ENCODE measurements at regions not wholly inside any gene's neighbourhood (a gene's known extent, or its start where the extent isn't known, plus 50 kb on each side); places are given as distances from the start of the nearest gene placed in this dataset.

DNA sequence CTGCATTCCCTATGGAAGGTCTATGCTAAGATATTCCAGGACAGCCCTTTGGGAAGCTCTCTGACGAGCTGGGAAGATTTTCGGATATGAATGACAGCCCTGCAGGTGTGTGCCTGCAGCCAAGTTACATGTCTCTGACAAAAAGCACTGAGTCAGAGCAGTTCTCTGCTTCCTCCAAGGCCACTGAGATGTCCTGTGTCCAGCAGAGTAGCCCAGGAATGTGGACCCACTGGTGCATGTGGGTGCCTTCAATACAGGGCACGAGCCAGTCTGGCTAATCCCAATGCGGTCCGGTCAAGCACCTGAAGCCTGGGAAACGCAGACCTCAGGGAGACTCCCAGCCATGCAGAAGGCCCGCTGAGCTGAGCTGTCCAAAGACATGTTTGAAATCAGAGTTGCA lies 565.7 kb downstream of the TCERG1L start:
- intact Hi-C loops (cut with DNase I) = no loop called here
- H3K27ac ChIP-seq = no peak overlapping the region
- peaks cover 0 to 18% (median 0%) of the 10 kb centered on the region in 9 donors for H3K27me3 ChIP-seq
- ATAC-seq (no peak), DNase-seq (no peak)
- no peaks in the 10 kb centered on the region for H3K4me1 ChIP-seq
- H3K36me3 ChIP-seq = no peaks in the 10 kb centered on the region
- no peaks in the 10 kb centered on the region for H3K9me3 ChIP-seq
- H3K4me3 ChIP-seq = no peak overlapping the region
- WGBS, 4 donors = 66 to 76% (median 75%) methylated on average over 5 to 7 of the region's 7 CpGs
- TF ChIP-seq, protein P1, sequence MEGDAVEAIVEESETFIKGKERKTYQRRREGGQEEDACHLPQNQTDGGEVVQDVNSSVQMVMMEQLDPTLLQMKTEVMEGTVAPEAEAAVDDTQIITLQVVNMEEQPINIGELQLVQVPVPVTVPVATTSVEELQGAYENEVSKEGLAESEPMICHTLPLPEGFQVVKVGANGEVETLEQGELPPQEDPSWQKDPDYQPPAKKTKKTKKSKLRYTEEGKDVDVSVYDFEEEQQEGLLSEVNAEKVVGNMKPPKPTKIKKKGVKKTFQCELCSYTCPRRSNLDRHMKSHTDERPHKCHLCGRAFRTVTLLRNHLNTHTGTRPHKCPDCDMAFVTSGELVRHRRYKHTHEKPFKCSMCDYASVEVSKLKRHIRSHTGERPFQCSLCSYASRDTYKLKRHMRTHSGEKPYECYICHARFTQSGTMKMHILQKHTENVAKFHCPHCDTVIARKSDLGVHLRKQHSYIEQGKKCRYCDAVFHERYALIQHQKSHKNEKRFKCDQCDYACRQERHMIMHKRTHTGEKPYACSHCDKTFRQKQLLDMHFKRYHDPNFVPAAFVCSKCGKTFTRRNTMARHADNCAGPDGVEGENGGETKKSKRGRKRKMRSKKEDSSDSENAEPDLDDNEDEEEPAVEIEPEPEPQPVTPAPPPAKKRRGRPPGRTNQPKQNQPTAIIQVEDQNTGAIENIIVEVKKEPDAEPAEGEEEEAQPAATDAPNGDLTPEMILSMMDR (IDR thresholded peaks at IDR 0.05) = no peak
- no peak for TF ChIP-seq POLR2A (IDR thresholded peaks at IDR 0.05)

DNA sequence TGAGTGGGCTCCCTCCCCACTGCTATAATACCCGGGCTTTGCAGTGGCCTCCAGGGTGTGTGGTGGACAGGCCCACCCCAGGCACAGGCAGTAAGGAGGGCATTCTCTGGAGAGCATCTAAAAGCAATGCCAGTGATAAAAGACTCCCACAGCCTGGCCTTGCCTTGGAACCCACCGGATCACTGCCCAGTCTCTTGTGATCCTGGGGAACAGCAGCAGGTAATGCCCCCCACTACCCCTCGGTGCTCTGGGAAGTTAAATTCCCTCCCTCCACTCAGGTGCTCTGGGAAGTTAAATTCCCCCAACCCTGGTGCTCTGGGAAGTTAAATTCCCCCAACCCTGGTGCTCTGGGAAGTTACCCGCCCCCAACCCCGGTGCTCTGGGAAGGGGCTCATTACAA lies 565.2 kb downstream of the TCERG1L start:
- TF ChIP-seq POLR2A (IDR thresholded peaks at IDR 0.05) = no peak
- TF ChIP-seq, protein P1 (IDR thresholded peaks at IDR 0.05) = no peak
- ATAC-seq (no peak), DNase-seq (no peak)
- Histone ChIP-seq H3K27me3 (peaks cover 0 to 18% (median 0%) of the 10 kb centered on the region in 9 donors), H3K9me3 (no peaks in the 10 kb centered on the region), H3K36me3 (no peaks in the 10 kb centered on the region), H3K27ac (no peak overlapping the region), H3K4me3 (no peak overlapping the region), H3K4me1 (no peaks in the 10 kb centered on the region)
- intact Hi-C loops (cut with DNase I) = no loop called here
- 60 to 78% (median 69%) methylated on average over 4 to 5 of the region's 5 CpGs for WGBS, 4 donors

- Histone ChIP-seq H3K4me1 (no peaks in the 10 kb centered on the region), H3K9me3 (no peaks in the 10 kb centered on the region), H3K27me3 (peaks cover 0 to 18% (median 0%) of the 10 kb centered on the region in 9 donors), H3K4me3 (no peak overlapping the region), H3K27ac (no peak overlapping the region), H3K36me3 (no peaks in the 10 kb centered on the region)
- intact Hi-C loops (cut with DNase I) = no loop called here
- DNase-seq (peak in 1 of 5 donors; percentile 3), ATAC-seq (no peak)
- WGBS, 4 donors = 60 to 68% (median 62%) methylated on average over 11 of the region's 11 CpGs
- TF ChIP-seq, protein P1 (IDR thresholded peaks at IDR 0.05) = no peak
- no peak for TF ChIP-seq POLR2A (IDR thresholded peaks at IDR 0.05)
Measured at GRCh38 chr10:130747356-130747755, 564.2 kb downstream of the TCERG1L start.

DNA sequence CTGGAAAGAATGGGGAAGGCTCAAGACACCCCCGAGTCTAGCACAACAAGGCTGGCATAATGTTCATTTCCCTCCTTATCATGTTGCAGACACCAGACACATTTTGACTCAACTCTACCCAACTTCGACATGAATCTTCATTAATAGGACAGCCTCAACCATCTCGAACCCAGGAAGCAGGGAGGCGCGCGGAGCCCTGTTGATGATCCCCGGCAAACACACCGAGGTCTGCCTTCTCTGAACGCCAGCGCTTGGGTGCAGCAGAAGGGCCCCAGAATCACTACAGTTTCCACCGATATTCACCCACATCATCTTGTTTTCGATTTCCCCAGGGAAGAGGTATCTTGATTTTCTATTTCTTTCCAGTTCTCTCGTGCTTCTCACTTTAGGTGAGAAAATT lies 563.6 kb downstream of the TCERG1L start:
- H3K9me3 ChIP-seq = no peaks in the 10 kb centered on the region
- ATAC-seq (no peak), DNase-seq (no peak)
- no peak overlapping the region for H3K4me3 ChIP-seq
- no peaks in the 10 kb centered on the region for H3K36me3 ChIP-seq
- intact Hi-C loops (cut with DNase I) = no loop called here
- WGBS, 4 donors = 88 to 91% (median 90%) methylated on average over 13 of the region's 13 CpGs
- H3K27ac ChIP-seq = no peak overlapping the region
- no peak for TF ChIP-seq POLR2A (IDR thresholded peaks at IDR 0.05)
- TF ChIP-seq, protein P1 (IDR thresholded peaks at IDR 0.05) = no peak
- H3K27me3 ChIP-seq = peaks cover 0 to 18% (median 0%) of the 10 kb centered on the region in 9 donors
- H3K4me1 ChIP-seq = no peaks in the 10 kb centered on the region
